ENCODE measurements at regions not wholly inside any gene's neighbourhood (a gene's known extent, or its start where the extent isn't known, plus 50 kb on each side); places are given as distances from the start of the nearest gene placed in this dataset.

DNA sequence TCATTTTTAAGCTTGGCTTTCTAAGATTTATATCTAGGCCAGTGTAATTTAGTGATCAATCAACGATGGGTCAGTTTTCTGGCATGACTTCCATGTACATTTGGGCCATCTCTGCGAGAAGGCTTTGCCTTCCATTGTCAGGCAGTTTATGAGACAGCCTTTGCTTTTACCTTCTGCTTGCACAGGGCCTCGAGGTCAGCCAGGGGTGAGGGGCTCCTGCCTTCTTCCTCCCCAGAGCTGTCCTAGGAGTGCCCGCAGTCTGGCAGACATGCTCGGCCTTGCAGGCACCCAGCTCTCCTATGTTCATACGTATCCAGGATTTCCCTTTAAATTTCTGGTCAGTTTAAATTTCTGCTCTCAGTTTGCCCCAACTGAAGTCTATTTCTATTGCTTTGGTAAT is 367.2 kb downstream of the SMOC2 start:
- ATAC-seq (ENCODE audit: poor library complexity): no peak
- Mint-ChIP-seq H3K27me3 (peaks cover 9% of the 10 kb centered on the region), H3K36me3 (ENCODE audit: low read depth) (no peaks in the 10 kb centered on the region), H3K4me1 (ENCODE audit: low read depth) (no peaks in the 10 kb centered on the region), H3K4me3 (no peak overlapping the region), H3K9me3 (no peaks in the 10 kb centered on the region), H3K27ac (no peak overlapping the region)
- TF ChIP-seq, protein P1, sequence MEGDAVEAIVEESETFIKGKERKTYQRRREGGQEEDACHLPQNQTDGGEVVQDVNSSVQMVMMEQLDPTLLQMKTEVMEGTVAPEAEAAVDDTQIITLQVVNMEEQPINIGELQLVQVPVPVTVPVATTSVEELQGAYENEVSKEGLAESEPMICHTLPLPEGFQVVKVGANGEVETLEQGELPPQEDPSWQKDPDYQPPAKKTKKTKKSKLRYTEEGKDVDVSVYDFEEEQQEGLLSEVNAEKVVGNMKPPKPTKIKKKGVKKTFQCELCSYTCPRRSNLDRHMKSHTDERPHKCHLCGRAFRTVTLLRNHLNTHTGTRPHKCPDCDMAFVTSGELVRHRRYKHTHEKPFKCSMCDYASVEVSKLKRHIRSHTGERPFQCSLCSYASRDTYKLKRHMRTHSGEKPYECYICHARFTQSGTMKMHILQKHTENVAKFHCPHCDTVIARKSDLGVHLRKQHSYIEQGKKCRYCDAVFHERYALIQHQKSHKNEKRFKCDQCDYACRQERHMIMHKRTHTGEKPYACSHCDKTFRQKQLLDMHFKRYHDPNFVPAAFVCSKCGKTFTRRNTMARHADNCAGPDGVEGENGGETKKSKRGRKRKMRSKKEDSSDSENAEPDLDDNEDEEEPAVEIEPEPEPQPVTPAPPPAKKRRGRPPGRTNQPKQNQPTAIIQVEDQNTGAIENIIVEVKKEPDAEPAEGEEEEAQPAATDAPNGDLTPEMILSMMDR (IDR thresholded peaks at IDR 0.05): no peak
- no peak overlapping the region for H3K4me3 ChIP-seq (ENCODE audit: low read length)
- no peaks in the 10 kb centered on the region for H3K36me3 ChIP-seq (ENCODE audit: insufficient read depth, low read length)
- intact Hi-C loops (cut with DNase I, micrococcal nuclease): no loop called here
- no peaks in the 10 kb centered on the region for H3K27me3 ChIP-seq (ENCODE audit: control insufficient read depth in 1 of 2, insufficient read depth in 2 of 2, low read length in 2 of 2)
- no peak overlapping the region for H3K27ac ChIP-seq (ENCODE audit: low read depth in 1 of 2, low read length in 2 of 2)
- no peaks in the 10 kb centered on the region for H3K4me1 ChIP-seq (ENCODE audit: insufficient read depth, low read length)
- POLR2A ChIA-PET: no interaction called here
- H3K9me3 ChIP-seq (ENCODE audit: control insufficient read depth in 1 of 2, insufficient read depth in 1 of 2, low read length in 2 of 2): peaks cover 0 to 6% of the 10 kb centered on the region in 2 experiments
- no peak for DNase-seq
- CTCF ChIA-PET: no interaction called here

DNA sequence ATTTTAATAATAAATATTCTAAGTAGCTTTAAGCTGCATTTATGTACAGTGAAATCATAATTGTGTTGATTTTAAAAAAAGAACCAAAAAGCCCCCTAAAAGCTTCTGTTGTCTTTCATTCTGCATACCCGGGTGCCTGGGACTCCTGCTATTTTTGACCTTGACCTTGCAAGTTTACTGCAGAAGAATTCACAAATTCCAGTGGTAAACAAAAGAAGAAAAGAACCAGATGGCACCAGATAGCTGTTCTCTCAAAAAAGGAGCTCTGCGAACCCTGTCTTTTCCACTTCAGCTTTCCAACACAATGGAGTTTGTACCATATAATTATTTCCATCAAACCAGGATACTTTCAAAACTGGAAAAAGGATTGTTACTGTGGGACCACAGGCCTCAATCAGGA is 363.3 kb downstream of the SMOC2 start:
- DNase-seq (no peak), ATAC-seq (ENCODE audit: poor library complexity) (no peak)
- no peaks in the 10 kb centered on the region for H3K36me3 ChIP-seq (ENCODE audit: insufficient read depth, low read length)
- POLR2A ChIA-PET: no interaction called here
- no peak overlapping the region for H3K4me3 ChIP-seq (ENCODE audit: low read length)
- peaks cover 23% of the 10 kb centered on the region for H3K27me3 Mint-ChIP-seq
- no peak overlapping the region for H3K4me3 Mint-ChIP-seq
- no peak overlapping the region for H3K27ac ChIP-seq (ENCODE audit: low read depth in 1 of 2, low read length in 2 of 2)
- H3K27ac Mint-ChIP-seq: no peak overlapping the region
- no peaks in the 10 kb centered on the region for H3K27me3 ChIP-seq (ENCODE audit: control insufficient read depth in 1 of 2, insufficient read depth in 2 of 2, low read length in 2 of 2)
- H3K9me3 Mint-ChIP-seq: no peaks in the 10 kb centered on the region
- H3K36me3 Mint-ChIP-seq (ENCODE audit: low read depth): no peaks in the 10 kb centered on the region
- TF ChIP-seq, protein P1 (IDR thresholded peaks at IDR 0.05): no peak
- intact Hi-C loops (cut with DNase I, micrococcal nuclease): no loop called here
- H3K4me1 ChIP-seq (ENCODE audit: insufficient read depth, low read length): no peaks in the 10 kb centered on the region
- no peaks in the 10 kb centered on the region for H3K4me1 Mint-ChIP-seq (ENCODE audit: low read depth)
- CTCF ChIA-PET: no interaction called here
- peaks cover 0 to 9% of the 10 kb centered on the region in 2 experiments for H3K9me3 ChIP-seq (ENCODE audit: control insufficient read depth in 1 of 2, insufficient read depth in 1 of 2, low read length in 2 of 2)

DNA sequence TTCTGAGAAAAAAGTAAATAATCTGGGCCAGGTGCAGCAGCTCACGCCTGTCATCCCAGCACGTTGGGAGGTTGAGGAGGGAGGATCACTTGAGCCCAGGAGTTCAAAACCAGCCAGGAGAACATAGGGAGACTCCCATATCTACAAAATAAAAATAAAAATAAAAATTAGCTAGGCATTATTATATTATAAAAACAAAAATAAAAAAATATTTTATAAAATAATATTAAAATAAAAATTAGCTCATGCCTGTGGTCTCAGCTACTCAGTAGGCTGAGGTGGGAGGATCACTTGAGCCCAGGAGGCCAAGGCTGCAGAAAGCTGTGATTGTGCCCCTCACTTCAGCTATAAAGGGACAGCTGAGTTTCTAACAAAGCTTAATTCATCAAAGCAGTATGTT is 362.9 kb downstream of the SMOC2 start:
- DNase-seq: no peak
- no peak overlapping the region for H3K27ac ChIP-seq (ENCODE audit: low read depth in 1 of 2, low read length in 2 of 2)
- no peak overlapping the region for H3K27ac Mint-ChIP-seq
- no peaks in the 10 kb centered on the region for H3K4me1 Mint-ChIP-seq (ENCODE audit: low read depth)
- intact Hi-C loops (cut with DNase I, micrococcal nuclease): no loop called here
- H3K36me3 Mint-ChIP-seq (ENCODE audit: low read depth): no peaks in the 10 kb centered on the region
- H3K27me3 ChIP-seq (ENCODE audit: control insufficient read depth in 1 of 2, insufficient read depth in 2 of 2, low read length in 2 of 2): no peaks in the 10 kb centered on the region
- no peak for ATAC-seq (ENCODE audit: poor library complexity)
- H3K4me3 Mint-ChIP-seq: no peak overlapping the region
- H3K9me3 ChIP-seq (ENCODE audit: control insufficient read depth in 1 of 2, insufficient read depth in 1 of 2, low read length in 2 of 2): peaks cover 0 to 9% of the 10 kb centered on the region in 2 experiments
- CTCF ChIA-PET: no interaction called here
- H3K4me3 ChIP-seq (ENCODE audit: low read length): no peak overlapping the region
- H3K9me3 Mint-ChIP-seq: no peaks in the 10 kb centered on the region
- TF ChIP-seq, protein P1 (IDR thresholded peaks at IDR 0.05): no peak
- H3K36me3 ChIP-seq (ENCODE audit: insufficient read depth, low read length): no peaks in the 10 kb centered on the region
- no peaks in the 10 kb centered on the region for H3K4me1 ChIP-seq (ENCODE audit: insufficient read depth, low read length)
- peaks cover 24% of the 10 kb centered on the region for H3K27me3 Mint-ChIP-seq
- POLR2A ChIA-PET: no interaction called here
